RWPE1 (cell line): ENCODE measurements at regions not wholly inside any gene's neighbourhood (a gene's known extent, or its start where the extent isn't known, plus 50 kb on each side); places are given as distances from the start of the nearest gene placed in this dataset.

ENCODE experiments used
- CTCF ChIA-PET: fragments of 350-600 bp; sonication (Branson Sonifier 250); formaldehyde crosslinking; extraction: SDS; loops from one replicate; lab custom pipeline; 2021; lab: Yijun Ruan, JAX
- POLR2A ChIA-PET: fragments of 400-600 bp; formaldehyde crosslinking; extraction: SDS; loops from one replicate; lab custom pipeline; 2020; ENCODE audit warnings: antibody characterized with exemption; ENCODE audit not compliant: low non-redundant PET; lab: Yijun Ruan, JAX
- DNase-seq: peaks from one replicate; pipeline ENCODE4 v3.0.0; 2012; ENCODE audit warnings: low spot score
- H3K27ac ChIP-seq: fragments of 450-650 bp; 2 replicates; pipeline ENCODE4 v1.5.1; 2017
- TF ChIP-seq, protein P1 (sequence below): fragments of 450-650 bp; conservative IDR thresholded peaks from 2 replicates; pipeline ENCODE4 v1.5.1; 2017; ENCODE audit warnings: low read depth, mild to moderate bottlenecking

DNA sequence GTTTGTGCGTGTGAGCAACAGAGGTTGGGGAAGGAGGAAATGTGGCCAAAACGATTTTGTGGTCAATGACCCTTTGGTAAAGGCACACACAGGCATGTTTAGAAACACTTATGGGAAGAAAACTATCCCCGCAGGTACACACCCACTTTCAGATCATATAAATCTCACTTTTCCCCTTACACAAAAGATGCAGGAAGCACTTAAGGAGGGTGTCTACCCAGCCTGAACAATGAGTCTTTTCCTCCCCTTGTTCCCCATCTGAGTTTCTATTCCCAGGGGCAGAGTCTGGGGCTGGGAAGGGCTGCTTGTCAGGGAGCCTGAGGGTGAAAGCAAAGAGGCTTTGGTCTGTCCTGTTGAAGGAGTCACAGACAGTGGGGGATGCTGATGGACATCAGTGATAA lies 193.2 kb upstream of the SALL4 start:
- ChIA-PET POLR2A (no interaction called here), CTCF (no interaction called here)
- no peak overlapping the region for H3K27ac ChIP-seq

DNA sequence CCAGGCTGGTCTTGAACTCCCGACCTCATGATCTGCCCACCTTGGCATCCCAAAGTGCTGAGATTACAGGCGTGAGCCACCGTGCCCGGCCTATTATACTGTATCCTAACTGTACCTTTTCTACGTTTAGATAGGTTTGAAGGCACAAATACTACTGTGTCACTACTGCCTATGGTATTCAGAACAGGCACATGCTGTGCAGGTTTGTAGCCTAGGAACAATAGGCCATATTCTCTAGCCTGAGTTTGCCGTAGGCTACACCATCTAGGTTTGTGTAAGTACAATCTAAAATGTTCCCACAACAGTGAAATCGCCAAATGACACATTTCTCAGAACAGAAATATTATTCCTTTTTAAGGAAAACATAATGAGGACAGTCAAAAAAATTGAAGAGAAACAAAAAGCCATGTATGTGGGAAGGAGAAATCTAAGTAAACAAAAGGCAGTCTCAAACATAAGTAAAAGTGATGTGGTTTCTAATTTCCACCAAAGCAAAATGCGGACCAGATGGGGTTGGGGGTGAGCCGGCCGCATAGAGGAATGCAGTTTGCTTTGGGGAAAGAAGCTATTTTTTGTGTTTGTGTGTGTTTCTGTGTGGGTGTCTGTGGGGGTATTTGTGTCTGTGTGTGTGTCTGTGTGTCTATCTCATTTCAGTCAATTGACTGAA lies 192.6 kb upstream of the SALL4 start:
- DNase-seq, result no peak
- H3K27ac ChIP-seq, result no peak overlapping the region
- ChIA-PET CTCF (no interaction called here), POLR2A (no interaction called here)
- TF ChIP-seq, protein P1, sequence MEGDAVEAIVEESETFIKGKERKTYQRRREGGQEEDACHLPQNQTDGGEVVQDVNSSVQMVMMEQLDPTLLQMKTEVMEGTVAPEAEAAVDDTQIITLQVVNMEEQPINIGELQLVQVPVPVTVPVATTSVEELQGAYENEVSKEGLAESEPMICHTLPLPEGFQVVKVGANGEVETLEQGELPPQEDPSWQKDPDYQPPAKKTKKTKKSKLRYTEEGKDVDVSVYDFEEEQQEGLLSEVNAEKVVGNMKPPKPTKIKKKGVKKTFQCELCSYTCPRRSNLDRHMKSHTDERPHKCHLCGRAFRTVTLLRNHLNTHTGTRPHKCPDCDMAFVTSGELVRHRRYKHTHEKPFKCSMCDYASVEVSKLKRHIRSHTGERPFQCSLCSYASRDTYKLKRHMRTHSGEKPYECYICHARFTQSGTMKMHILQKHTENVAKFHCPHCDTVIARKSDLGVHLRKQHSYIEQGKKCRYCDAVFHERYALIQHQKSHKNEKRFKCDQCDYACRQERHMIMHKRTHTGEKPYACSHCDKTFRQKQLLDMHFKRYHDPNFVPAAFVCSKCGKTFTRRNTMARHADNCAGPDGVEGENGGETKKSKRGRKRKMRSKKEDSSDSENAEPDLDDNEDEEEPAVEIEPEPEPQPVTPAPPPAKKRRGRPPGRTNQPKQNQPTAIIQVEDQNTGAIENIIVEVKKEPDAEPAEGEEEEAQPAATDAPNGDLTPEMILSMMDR, result no peak

More for the DNA sequence above, 193.2 kb upstream of the SALL4 start:
- TF ChIP-seq, protein P1, result no peak
- DNase-seq, result no peak

DNA sequence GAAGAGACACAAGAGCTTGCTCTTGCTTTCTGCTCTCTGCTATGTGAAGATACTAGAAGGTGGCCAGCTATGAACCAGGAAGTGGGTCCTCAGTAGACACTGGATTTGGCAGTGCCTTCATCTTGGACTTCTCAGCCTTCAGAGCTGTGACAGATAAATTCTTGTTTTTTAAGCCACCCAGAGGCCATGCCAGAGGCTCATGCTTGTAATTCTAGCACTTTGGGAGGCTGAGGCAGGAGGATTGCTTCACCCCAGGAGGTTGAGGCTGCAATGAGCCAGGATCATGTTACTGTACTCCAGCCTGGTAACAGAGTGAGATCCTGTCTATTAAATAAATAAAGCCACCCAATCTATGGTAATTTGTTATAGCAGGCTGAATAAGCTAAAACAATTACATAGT lies 185.5 kb upstream of the SALL4 start:
- TF ChIP-seq, protein P1, result no peak
- CTCF ChIA-PET, result no interaction called here
- POLR2A ChIA-PET, result interaction anchor here (0.6 kb wide), 1 partner anchor 9 kb away, joined by 3 read pairs; no protein-coding TSS in a partner anchor

DNA sequence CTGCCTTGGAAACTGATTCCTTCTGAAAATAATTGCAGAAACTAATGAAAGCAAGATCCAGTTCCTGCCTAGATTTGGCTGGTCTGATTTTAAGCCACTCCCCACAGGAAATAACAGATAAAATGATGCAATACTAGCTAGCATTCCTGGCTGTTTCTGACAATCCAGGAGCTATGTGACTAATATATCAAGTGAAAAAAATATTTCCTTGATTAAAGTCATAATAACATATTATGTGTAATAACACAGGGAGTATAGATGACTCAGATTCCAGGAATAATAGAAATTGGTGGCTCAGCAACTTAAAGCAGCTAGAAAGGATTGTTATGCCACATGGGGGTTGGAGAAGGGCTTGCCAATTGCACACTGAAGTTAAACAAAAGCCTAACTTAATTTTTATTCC lies 182.7 kb upstream of the SALL4 start:
- ChIA-PET POLR2A (no interaction called here), CTCF (interaction anchor here (0.6 to 0.9 kb wide), 5 partner anchors 9 to 1763 kb away, joined by 3 to 4 read pairs (median 3); no protein-coding TSS in a partner anchor)
- TF ChIP-seq, protein P1, result no peak
- peak overlapping the region; percentile 97 for H3K27ac ChIP-seq
- DNase-seq, result peak; percentile 99

More for the DNA sequence above, 185.5 kb upstream of the SALL4 start:
- no peak overlapping the region for H3K27ac ChIP-seq
- DNase-seq, result no peak

DNA sequence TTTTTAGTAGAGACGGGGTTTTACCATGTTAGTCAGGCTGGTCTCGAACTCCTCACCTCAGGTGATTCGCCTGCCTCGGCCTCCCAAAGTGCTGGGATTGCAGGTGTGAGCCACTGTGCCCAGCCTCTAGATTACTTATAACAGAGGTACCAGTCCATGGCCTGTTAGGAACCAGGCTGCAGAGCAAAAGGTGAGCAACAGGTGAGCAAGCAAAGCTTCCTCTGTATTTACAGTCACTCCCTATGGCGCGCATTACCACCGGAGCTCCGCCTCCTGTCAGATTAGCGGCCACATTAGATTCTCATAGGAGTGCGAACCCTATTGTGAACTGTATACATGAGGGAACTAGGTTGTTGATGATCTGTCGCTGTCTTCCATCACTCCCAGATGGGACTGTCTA lies 178.0 kb upstream of the SALL4 start:
- no peak overlapping the region for H3K27ac ChIP-seq
- ChIA-PET CTCF (interaction anchor here (0.6 kb wide), 1 partner anchor 180 kb away, joined by 3 read pairs; no protein-coding TSS in a partner anchor), POLR2A (no interaction called here)
- TF ChIP-seq, protein P1, result no peak
- no peak for DNase-seq

DNA sequence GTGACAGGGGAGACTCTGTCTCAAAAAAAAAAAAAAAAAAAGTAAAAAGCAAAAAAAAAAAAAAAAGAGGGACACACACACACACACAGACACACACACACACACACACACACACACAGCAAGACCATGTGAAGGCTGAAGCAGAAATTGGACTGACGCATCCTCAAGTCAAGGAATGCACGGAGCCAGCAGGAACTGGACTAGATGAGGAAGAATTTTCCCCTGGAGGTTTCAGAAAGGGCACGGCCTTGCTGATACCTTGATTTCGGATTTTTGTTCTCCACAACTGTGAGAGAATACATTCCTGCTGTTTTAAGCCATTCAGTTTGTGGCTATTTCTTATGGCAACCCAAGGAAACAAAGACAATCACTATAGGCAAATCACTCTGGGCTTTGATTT lies 176.9 kb upstream of the SALL4 start:
- no peak overlapping the region for H3K27ac ChIP-seq
- POLR2A ChIA-PET, result no interaction called here
- TF ChIP-seq, protein P1, result no peak
- CTCF ChIA-PET, result no interaction called here
- no peak for DNase-seq
